SK-N-SH (cell line): ENCODE measurements at regions not wholly inside any gene's neighbourhood (a gene's known extent, or its start where the extent isn't known, plus 50 kb on each side); places are given as distances from the start of the nearest gene placed in this dataset.
"Not testable (repeated sequence)": the region's sequence is repeated elsewhere in the genome, so short reads cannot be mapped to it uniquely, and the experiment has no call there.

Source experiments
- CTCF ChIA-PET: fragments of 300-600, 350-600 bp; formaldehyde crosslinking; extraction: SDS; loops from one replicate; lab custom pipeline; 2021; lab: Yijun Ruan, JAX
- POLR2A ChIA-PET: fragments of 350-600 bp; sonication (Branson Sonifier 250); formaldehyde crosslinking; extraction: SDS; loops from one replicate; lab custom pipeline; 2020; ENCODE audit warnings: antibody characterized with exemption, inconsistent platforms; lab: Yijun Ruan, JAX
- DNase-seq: peaks from one replicate; pipeline ENCODE4 v3.0.0; 2012
- H2AFZ ChIP-seq: fragments of 200-600 bp; sonication (generic); 2 replicates; pipeline ENCODE4 v1.8.1; 2016; ENCODE audit warnings: antibody characterized with exemption, mild to moderate bottlenecking, low read depth
- H3F3A ChIP-seq: fragments of 200-600 bp; sonication (generic); replicated peaks from 2 replicates; pipeline ENCODE3; 2016; ENCODE audit warnings: antibody characterized with exemption, mild to moderate bottlenecking; ENCODE audit not compliant: insufficient read depth
- H3K27ac ChIP-seq, 2 experiments: fragments of 200-500 bp in 1 of 2; fragments of 200-600 bp in 1 of 2; sonication (Bioruptor generic) in 1 of 2; sonication (generic), shearing (Covaris generic) in 1 of 2; 2 replicates each; pipeline versions ENCODE4 v1.5.1 to v1.6.1; 2014 to 2016; ENCODE audit warnings: low read depth in 2 of 2, inconsistent platforms in 1 of 2, low read length in 1 of 2, mild to moderate bottlenecking in 1 of 2, mixed read lengths in 1 of 2
- H3K27me3 ChIP-seq: fragments of 200-600 bp; sonication (generic), shearing (Covaris generic); 2 replicates; pipeline ENCODE4 v1.6.1; 2016; ENCODE audit warnings: mixed run types; ENCODE audit not compliant: insufficient read depth
- H3K36me3 ChIP-seq, 2 experiments: fragments of 200-500 bp in 1 of 2; fragments of 200-600 bp in 1 of 2; sonication (Bioruptor generic) in 1 of 2; sonication (generic) in 1 of 2; replicated peaks in 1 of 2; 2 replicates each; pipeline versions ENCODE3 to v1.5.1; 2014 to 2016; ENCODE audit warnings: low read length in 1 of 2, mild to moderate bottlenecking in 1 of 2; ENCODE audit not compliant: insufficient read depth in 2 of 2, control insufficient read depth in 1 of 2
- H3K4me1 ChIP-seq, 2 experiments: fragments of 200-500 bp in 1 of 2; fragments of 200-600 bp in 1 of 2; sonication (Bioruptor generic) in 1 of 2; sonication (generic), shearing (Covaris generic) in 1 of 2; 2 replicates each; pipeline versions ENCODE4 v1.5.1 to v1.6.1; 2014 to 2016; ENCODE audit warnings: low read depth in 1 of 2, low read length in 1 of 2, mixed run types in 1 of 2; ENCODE audit not compliant: insufficient read depth in 2 of 2, control insufficient read depth in 1 of 2
- H3K4me2 ChIP-seq: fragments of 200-600 bp; sonication (generic), shearing (Covaris generic); 2 replicates; pipeline ENCODE4 v1.6.1; 2017; ENCODE audit warnings: mixed run types
- H3K4me3 ChIP-seq, 2 experiments: fragments of 200-500 bp in 1 of 2; fragments of 200-600 bp in 1 of 2; sonication (Bioruptor generic) in 1 of 2; sonication (generic), shearing (Covaris generic) in 1 of 2; 2 replicates each; pipeline versions ENCODE4 v1.5.1 to v1.8.1; 2014 to 2016; ENCODE audit warnings: low read depth in 2 of 2, inconsistent platforms in 1 of 2, low read length in 1 of 2, mild to moderate bottlenecking in 1 of 2, mixed read lengths in 1 of 2, moderate library complexity in 1 of 2
- H3K79me2 ChIP-seq: fragments of 200-600 bp; sonication (generic); 2 replicates; pipeline ENCODE4 v1.8.1; 2017; ENCODE audit warnings: mild to moderate bottlenecking; ENCODE audit not compliant: insufficient read depth
- H3K9ac ChIP-seq: fragments of 200-600 bp; sonication (generic); 2 replicates; pipeline ENCODE4 v1.6.1; 2017; ENCODE audit warnings: mixed run types
- H3K9me2 ChIP-seq: fragments of 200-600 bp; sonication (generic); 2 replicates; pipeline ENCODE4 v1.6.1; 2017; ENCODE audit warnings: mixed run types
- H3K9me3 ChIP-seq: fragments of 200-600 bp; sonication (generic); 2 replicates; pipeline ENCODE4 v1.6.1; 2017; ENCODE audit warnings: mixed run types, mild to moderate bottlenecking, moderate library complexity
- H4K20me1 ChIP-seq: fragments of 200-600 bp; sonication (generic); 2 replicates; pipeline ENCODE4 v1.6.1; 2017; ENCODE audit warnings: mild to moderate bottlenecking, mixed run types; ENCODE audit not compliant: insufficient read depth
- CTCF ChIP-seq: fragments of 200-600 bp; sonication (generic); IDR thresholded peaks from 2 replicates; pipeline ENCODE4 v1.6.1; 2017; ENCODE audit warnings: antibody characterized with exemption, mild to moderate bottlenecking, moderate library complexity
- EP300 ChIP-seq, 2 experiments: IDR thresholded peaks; 2 replicates each; pipeline versions ENCODE4 v1.4.0 to v1.6.1; 2012; ENCODE audit warnings: borderline replicate concordance in 1 of 2, low read depth in 1 of 2, low read length in 1 of 2
- EZH2phosphoT487 ChIP-seq: fragments of 200-600 bp; sonication (generic); IDR thresholded peaks from 2 replicates; pipeline ENCODE4 v1.6.1; 2017; ENCODE audit warnings: low read depth, mixed run types, mild to moderate bottlenecking, antibody characterized with exemption, moderate library complexity, borderline replicate concordance
- FOSL2 ChIP-seq: IDR thresholded peaks from 2 replicates; pipeline ENCODE4 v1.4.0; 2012; ENCODE audit warnings: low read depth, mild to moderate bottlenecking, moderate library complexity, borderline replicate concordance
- GATA2 ChIP-seq: sonication (generic); formaldehyde crosslinking; IDR thresholded peaks from 2 replicates; pipeline ENCODE4 v1.5.0; 2020; ENCODE audit warnings: mild to moderate bottlenecking, missing genetic modification reagents
- IRF3 ChIP-seq: fragments of 150-350 bp; IDR thresholded peaks from 2 replicates; pipeline ENCODE4 v1.6.1; 2016; ENCODE audit warnings: mild to moderate bottlenecking, low read depth, low read length
- MEF2A ChIP-seq: IDR thresholded peaks from 2 replicates; pipeline ENCODE4 v1.4.0; 2012; ENCODE audit warnings: low read depth, borderline replicate concordance
- MXI1 ChIP-seq: IDR thresholded peaks from 2 replicates; pipeline ENCODE4 v1.6.1; 2012; ENCODE audit warnings: mild to moderate bottlenecking, low read depth, low read length, improper control_type of control experiment
- PBX3 ChIP-seq: IDR thresholded peaks from 2 replicates; pipeline ENCODE4; 2012
- SIN3A ChIP-seq: IDR thresholded peaks from 2 replicates; pipeline ENCODE4 v1.6.1; 2012; ENCODE audit warnings: low read depth, mild to moderate bottlenecking, low read length, moderate library complexity, borderline replicate concordance
- TEAD4 ChIP-seq: IDR thresholded peaks from 2 replicates; pipeline ENCODE4 v1.4.0; 2012; ENCODE audit warnings: mild to moderate bottlenecking, borderline replicate concordance; ENCODE audit not compliant: insufficient read depth
- USF1 ChIP-seq: IDR thresholded peaks from 2 replicates; pipeline ENCODE4 v1.4.0; 2012; ENCODE audit warnings: low read depth, borderline replicate concordance
- WGBS: methylation state at CpG from one replicate; pipeline ENCODE4 v1.1.6; 2017; ENCODE audit warnings: low lambda C conversion rate; 5-methylcytosine and 5-hydroxymethylcytosine counted together

DNA sequence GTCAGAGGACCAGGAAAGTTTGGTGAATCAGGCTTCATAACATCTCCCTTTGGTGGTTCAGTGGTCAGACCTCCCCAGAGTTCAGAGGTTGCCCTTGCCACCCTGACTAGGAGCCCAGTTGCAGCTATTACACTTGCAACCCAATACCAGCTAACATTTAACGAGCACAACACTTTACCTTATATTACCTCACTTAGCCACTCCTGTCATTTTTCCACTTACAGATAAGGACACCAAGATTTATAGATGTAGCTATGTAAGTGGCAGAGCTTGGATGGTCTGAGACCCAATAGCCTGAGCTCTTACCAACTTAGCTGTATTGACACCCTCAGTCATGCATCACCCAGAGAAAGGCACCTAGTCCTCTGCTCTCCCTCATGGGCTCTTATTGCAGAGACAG is 234.7 kb downstream of the INSC start:
- Histone ChIP-seq H3K4me2 (no peak overlapping the region), H3K27ac (no peak overlapping the region), H3K36me3 (peaks cover 0 to 4% of the 10 kb centered on the region in 2 experiments), H3K4me1 (no peaks in the 10 kb centered on the region; a peak in 1 of 4 replicates), H3K9me2 (0 out of 2 replicates have a peak, but pooled peaks cover 2% of the 10 kb centered on the region), H3K27me3 (no peaks in the 10 kb centered on the region), H2AFZ (no peak overlapping the region), H3K9me3 (no peaks in the 10 kb centered on the region; the same call in 1 of the 2 replicates), H3K4me3 (no peak overlapping the region), H4K20me1 (no peaks in the 10 kb centered on the region), H3K79me2 (no peaks in the 10 kb centered on the region), H3K9ac (no peak overlapping the region), H3F3A (no peaks in the 10 kb centered on the region)
- ChIA-PET CTCF (no interaction called here), POLR2A (no interaction called here)
- WGBS, result 20% methylated on average over 1 of the region's 1 CpG
- TF ChIP-seq PBX3 (no peak), MXI1 (no peak), TEAD4 (no peak), FOSL2 (no peak), EP300 (IDR thresholded peaks at IDR 0.05; ENCODE audit: borderline replicate concordance in 1 of 2, low read depth in 1 of 2, low read length in 1 of 2) (no peak), CTCF (no peak), GATA2 (CRISPR knock-in tag) (no peak), MEF2A (no peak), USF1 (no peak), IRF3 (no peak), SIN3A (no peak)
- DNase-seq, result no peak

DNA sequence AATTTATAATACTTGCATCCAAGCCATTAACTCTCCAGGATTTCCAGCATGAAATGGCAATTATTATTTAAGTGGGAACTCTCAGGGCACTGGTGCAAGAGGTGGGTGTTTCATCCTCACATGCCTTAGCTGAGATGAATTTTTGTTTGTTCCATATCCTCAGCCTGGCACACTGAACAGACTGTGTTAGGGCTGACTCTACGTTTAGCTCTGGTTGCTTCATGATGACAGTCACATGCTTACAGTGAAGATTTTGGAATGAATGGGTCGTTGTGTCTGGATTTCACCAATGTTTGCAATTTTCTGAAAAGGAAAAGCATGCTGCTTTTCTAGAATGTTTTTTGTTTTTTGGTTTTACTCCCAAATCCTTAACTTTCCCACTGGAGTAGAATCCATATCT is 246.6 kb downstream of the INSC start:
- H3K36me3 ChIP-seq, result no peaks in the 10 kb centered on the region
- H3K9me3 ChIP-seq, result no peaks in the 10 kb centered on the region
- POLR2A ChIA-PET, result no interaction called here
- no peaks in the 10 kb centered on the region for H3K9me2 ChIP-seq
- H3K27me3 ChIP-seq, result no peaks in the 10 kb centered on the region
- no peak overlapping the region for H3K4me3 ChIP-seq
- H4K20me1 ChIP-seq, result no peaks in the 10 kb centered on the region
- H3K4me1 ChIP-seq, result no peaks in the 10 kb centered on the region
- H3K9ac ChIP-seq, result no peak overlapping the region
- no peaks in the 10 kb centered on the region for H3K79me2 ChIP-seq
- no peaks in the 10 kb centered on the region for H3F3A ChIP-seq
- H2AFZ ChIP-seq, result no peak overlapping the region
- WGBS, result 2% methylated on average over 2 of the region's 2 CpGs
- CTCF ChIA-PET, result no interaction called here
- no peak for TF ChIP-seq CTCF
- no peak for TF ChIP-seq EZH2phosphoT487
- TF ChIP-seq, all 33 proteins: peak for 0
- no peak overlapping the region for H3K27ac ChIP-seq
- H3K4me2 ChIP-seq, result no peak overlapping the region
- DNase-seq, result no peak

GRCh38 chr11:15365286-15365685 is 250.6 kb downstream of the INSC start:
- H2AFZ ChIP-seq, H3K27me3 ChIP-seq, H3K4me2 ChIP-seq, H4K20me1 ChIP-seq, POLR2A ChIA-PET, H3K9me3 ChIP-seq, H3K36me3 ChIP-seq, H3K79me2 ChIP-seq, DNase-seq, H3K4me3 ChIP-seq, H3K9ac ChIP-seq, H3K9me2 ChIP-seq, H3K27ac ChIP-seq, H3F3A ChIP-seq, H3K4me1 ChIP-seq: not testable (repeated sequence)
- 34% methylated on average over 4 of the region's 5 CpGs for WGBS
- CTCF ChIA-PET, result interaction anchor here (0.9 kb wide), 1 partner anchor 38 kb away, joined by 3 read pairs; no protein-coding TSS in a partner anchor
